CD8-positive, alpha-beta memory T cell (primary cell): ENCODE measurements at regions not wholly inside any gene's neighbourhood (a gene's known extent, or its start where the extent isn't known, plus 50 kb on each side); places are given as distances from the start of the nearest gene placed in this dataset.

Experiments used
- CTCF ChIA-PET: fragments of 350-600 bp; sonication (Branson Sonifier 250); formaldehyde crosslinking; loops from one replicate; lab custom pipeline; 2021; ENCODE audit warnings: antibody characterized with exemption; lab: Charles Lee
- POLR2A ChIA-PET: fragments of 350-600 bp; sonication (Branson Sonifier 250); formaldehyde crosslinking; loops from one replicate; lab custom pipeline; 2021; ENCODE audit warnings: antibody characterized with exemption; lab: Charles Lee
- DNase-seq, 5 donors: peaks; one replicate each; pipeline versions ENCODE4 v3.0.0 to v3.0.0-alpha.2; 2020 to 2022; ENCODE audit warnings: mixed read lengths in 1 of 5
- H3K27ac ChIP-seq: one replicate; pipeline ENCODE4 v1.7.0; 2013; ENCODE audit warnings: low read depth, mild to moderate bottlenecking, low read length, moderate library complexity
- H3K27me3 ChIP-seq: 2 replicates; pipeline ENCODE4 v1.7.0; 2013; ENCODE audit warnings: low read length, mild to moderate bottlenecking; ENCODE audit not compliant: insufficient read depth, poor library complexity, severe bottlenecking
- H3K36me3 ChIP-seq: 2 replicates; pipeline ENCODE4 v1.7.0; 2013; ENCODE audit warnings: mild to moderate bottlenecking, low read length, moderate library complexity; ENCODE audit not compliant: insufficient read depth
- H3K4me1 ChIP-seq: 2 replicates; pipeline ENCODE4 v1.7.0; 2013; ENCODE audit warnings: mild to moderate bottlenecking, low read length, moderate library complexity; ENCODE audit not compliant: insufficient read depth
- H3K4me3 ChIP-seq: 2 replicates; pipeline ENCODE4 v1.7.0; 2013; ENCODE audit warnings: mild to moderate bottlenecking, low read length
- H3K9me3 ChIP-seq: 2 replicates; pipeline ENCODE4 v1.7.0; 2013; ENCODE audit warnings: mild to moderate bottlenecking, low read length
- H3K27ac Mint-ChIP-seq, 8 donors: one replicate each; pipeline ENCODE4 v1.8.0; 2020 to 2021; ENCODE audit warnings: mixed read lengths in 8 of 8, mild to moderate bottlenecking in 6 of 8, inconsistent platforms in 3 of 8, moderate library complexity in 3 of 8
- H3K27me3 Mint-ChIP-seq, 2 donors: one replicate each; pipeline ENCODE4 v1.8.0; 2020 to 2021; ENCODE audit warnings: mixed read lengths in 2 of 2, mild to moderate bottlenecking in 1 of 2, moderate library complexity in 1 of 2
- H3K36me3 Mint-ChIP-seq, 3 donors: one replicate each; pipeline ENCODE4 v1.8.0; 2020 to 2021; ENCODE audit warnings: mixed read lengths in 3 of 3, inconsistent platforms in 1 of 3, mild to moderate bottlenecking in 1 of 3
- H3K4me1 Mint-ChIP-seq, 3 donors: one replicate each; pipeline ENCODE4 v1.8.0; 2020 to 2021; ENCODE audit warnings: mixed read lengths in 3 of 3, inconsistent platforms in 1 of 3, mild to moderate bottlenecking in 1 of 3
- H3K4me3 Mint-ChIP-seq, 7 donors: one replicate each; pipeline ENCODE4 v1.8.0; 2020 to 2021; ENCODE audit warnings: mixed read lengths in 7 of 7, mild to moderate bottlenecking in 6 of 7, moderate library complexity in 4 of 7, inconsistent platforms in 2 of 7
- H3K9me3 Mint-ChIP-seq, 5 donors: one replicate each; pipeline ENCODE4 v1.8.0; 2020 to 2022; ENCODE audit warnings: mixed read lengths in 5 of 5, mild to moderate bottlenecking in 3 of 5, moderate library complexity in 2 of 5, inconsistent platforms in 1 of 5

DNA sequence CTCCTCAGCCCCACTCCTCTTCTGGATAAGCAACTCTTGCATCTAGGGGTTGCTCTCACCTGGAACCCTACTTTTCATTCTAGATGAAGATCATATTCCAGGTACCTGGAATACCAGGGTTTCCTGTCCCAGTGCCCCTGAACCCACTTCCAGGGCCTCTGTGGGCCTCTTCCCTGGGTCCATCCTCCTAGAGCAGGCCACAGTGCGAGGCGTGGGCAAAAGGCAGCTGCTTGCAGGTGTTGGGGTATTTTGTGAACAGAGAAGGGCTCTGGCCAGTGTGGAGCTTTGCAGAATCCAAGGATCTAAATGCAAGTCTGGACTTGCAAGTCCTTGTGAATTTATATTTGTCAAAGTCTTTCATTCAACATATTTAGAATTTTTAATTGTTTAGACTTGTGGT, 240.4 kb upstream of the POU3F1 start:
- POLR2A ChIA-PET, result no interaction called here
- peaks cover 0 to 3% (median 0%) of the 10 kb centered on the region in 3 donors for H3K4me1 Mint-ChIP-seq
- no peaks in the 10 kb centered on the region for H3K36me3 Mint-ChIP-seq
- H3K4me3 Mint-ChIP-seq, result no peak overlapping the region
- no peaks in the 10 kb centered on the region for H3K9me3 ChIP-seq
- H3K9me3 Mint-ChIP-seq, result no peaks in the 10 kb centered on the region
- no peaks in the 10 kb centered on the region for H3K27me3 ChIP-seq
- H3K4me3 ChIP-seq, result no peak overlapping the region
- H3K4me1 ChIP-seq, result no peaks in the 10 kb centered on the region
- no peak for DNase-seq
- peaks cover 17 to 55% of the 10 kb centered on the region in 2 donors for H3K27me3 Mint-ChIP-seq
- H3K27ac ChIP-seq, result no peak overlapping the region
- no peaks in the 10 kb centered on the region for H3K36me3 ChIP-seq
- CTCF ChIA-PET, result no interaction called here
- H3K27ac Mint-ChIP-seq, result no peak overlapping the region

DNA sequence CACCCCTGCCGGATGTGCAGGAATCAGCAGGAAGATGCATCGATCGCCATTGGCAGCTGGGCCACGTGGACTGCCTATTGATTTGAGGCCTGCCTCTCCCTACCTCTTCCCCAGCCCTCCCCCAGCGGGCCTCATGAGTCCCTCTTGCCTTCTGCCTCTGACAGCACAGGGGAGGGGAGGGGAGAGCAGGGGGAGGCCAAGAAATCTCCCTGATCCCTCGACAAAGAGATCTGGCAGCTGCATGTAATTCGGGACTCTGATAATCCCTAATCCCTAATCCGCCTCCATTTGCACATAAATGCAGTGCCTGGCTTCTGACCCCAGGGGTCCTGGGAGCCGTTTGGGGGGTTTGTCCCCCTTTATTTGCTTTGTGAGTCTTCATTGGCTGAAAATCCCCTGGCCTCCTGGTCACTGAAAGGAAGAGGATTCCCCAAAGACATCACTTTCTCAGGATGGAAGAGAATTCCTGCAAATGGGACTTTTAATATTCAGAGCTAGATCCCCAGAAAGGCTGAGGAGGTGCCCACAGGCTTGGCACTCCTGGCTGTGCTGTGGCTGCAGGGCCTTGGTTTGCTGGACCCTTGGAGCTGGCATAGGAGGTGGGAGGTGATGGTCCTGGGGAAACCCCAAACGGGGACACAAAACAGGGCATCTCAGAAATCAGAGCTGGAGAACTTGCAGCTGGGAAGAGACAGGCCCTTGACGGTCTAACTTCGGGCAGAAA, 239.4 kb upstream of the POU3F1 start:
- Mint-ChIP-seq H3K36me3 (no peaks in the 10 kb centered on the region), H3K4me3 (no peak overlapping the region), H3K27ac (no peak overlapping the region), H3K27me3 (peaks cover 16 to 52% of the 10 kb centered on the region in 2 donors), H3K4me1 (no peaks in the 10 kb centered on the region), H3K9me3 (no peaks in the 10 kb centered on the region)
- H3K9me3 ChIP-seq, result no peaks in the 10 kb centered on the region
- no peak overlapping the region for H3K4me3 ChIP-seq
- no peaks in the 10 kb centered on the region for H3K4me1 ChIP-seq
- no peaks in the 10 kb centered on the region for H3K36me3 ChIP-seq
- H3K27me3 ChIP-seq, result no peaks in the 10 kb centered on the region
- no peak for DNase-seq
- ChIA-PET POLR2A (no interaction called here), CTCF (no interaction called here)
- H3K27ac ChIP-seq, result no peak overlapping the region

DNA sequence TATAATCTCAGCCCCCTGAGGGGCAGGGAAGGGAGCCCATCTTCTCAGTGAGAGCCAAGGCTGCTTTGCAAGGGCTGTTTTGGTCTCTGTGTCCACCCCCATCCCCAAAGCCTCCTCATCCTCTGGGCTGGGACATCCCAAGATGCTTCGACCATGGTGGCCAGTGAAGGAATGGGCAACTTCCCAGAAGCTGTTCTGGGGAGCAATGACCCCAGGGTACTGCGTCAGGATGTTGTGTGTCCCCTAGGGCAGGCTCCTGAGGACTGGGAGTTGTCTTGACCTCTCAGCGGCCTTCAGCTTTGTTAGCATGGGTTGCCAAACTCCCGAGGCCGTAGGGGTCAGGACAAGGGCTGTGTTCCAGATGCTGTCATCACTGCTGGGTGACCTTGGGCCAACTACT, 238.4 kb upstream of the POU3F1 start:
- H3K4me1 ChIP-seq, result no peaks in the 10 kb centered on the region
- H3K27me3 ChIP-seq, result no peaks in the 10 kb centered on the region
- ChIA-PET CTCF (no interaction called here), POLR2A (no interaction called here)
- no peaks in the 10 kb centered on the region for H3K4me1 Mint-ChIP-seq
- DNase-seq, result no peak
- no peaks in the 10 kb centered on the region for H3K36me3 Mint-ChIP-seq
- peaks cover 16 to 51% of the 10 kb centered on the region in 2 donors for H3K27me3 Mint-ChIP-seq
- H3K4me3 Mint-ChIP-seq, result no peak overlapping the region
- H3K9me3 ChIP-seq, result no peaks in the 10 kb centered on the region
- H3K27ac Mint-ChIP-seq, result no peak overlapping the region
- H3K9me3 Mint-ChIP-seq, result peaks cover 0 to 4% (median 2%) of the 10 kb centered on the region in 5 donors
- H3K36me3 ChIP-seq, result no peaks in the 10 kb centered on the region
- H3K27ac ChIP-seq, result no peak overlapping the region
- no peak overlapping the region for H3K4me3 ChIP-seq

DNA sequence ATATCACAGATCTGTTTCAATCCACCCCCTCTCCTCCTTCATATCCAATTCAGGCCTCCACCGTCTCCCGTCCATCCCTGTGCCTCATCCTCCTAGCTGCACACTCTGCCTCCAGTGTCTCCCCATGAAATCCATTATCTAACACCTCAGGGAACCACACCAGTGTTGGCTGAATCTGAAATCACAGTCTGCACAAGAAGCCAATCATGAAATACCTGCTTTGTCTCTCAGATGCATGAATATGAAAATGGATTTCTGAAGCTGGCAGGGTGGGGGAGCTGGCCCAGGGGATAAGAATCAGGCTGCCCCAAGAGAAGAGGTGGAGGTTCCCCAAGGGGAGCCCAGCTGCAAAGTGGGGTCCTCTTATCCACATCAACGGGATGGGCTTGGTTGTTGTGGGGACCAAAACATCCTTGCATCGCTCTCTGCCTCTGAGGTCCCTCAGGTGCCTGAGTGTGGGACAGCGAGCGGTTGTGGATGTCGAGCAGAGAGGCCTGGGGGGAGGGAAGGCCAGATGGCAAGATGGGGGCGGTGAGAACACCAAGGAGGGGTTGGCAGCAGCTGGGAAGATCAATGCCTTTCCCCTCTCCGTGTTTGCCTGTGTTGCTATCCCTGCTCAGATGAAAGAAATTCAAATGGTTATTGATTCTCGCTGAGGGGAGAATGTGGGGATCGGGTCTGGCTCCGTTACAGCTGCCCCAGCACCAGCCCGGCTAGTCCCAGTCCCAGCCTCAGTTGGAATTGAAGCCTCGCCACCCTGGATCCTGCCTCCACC, 237.3 kb upstream of the POU3F1 start:
- Histone ChIP-seq H3K27me3 (no peaks in the 10 kb centered on the region), H3K36me3 (no peaks in the 10 kb centered on the region), H3K9me3 (no peaks in the 10 kb centered on the region), H3K27ac (no peak overlapping the region), H3K4me1 (no peaks in the 10 kb centered on the region), H3K4me3 (no peak overlapping the region)
- peaks cover 18 to 49% of the 10 kb centered on the region in 2 donors for H3K27me3 Mint-ChIP-seq
- POLR2A ChIA-PET, result no interaction called here
- H3K4me3 Mint-ChIP-seq, result no peak overlapping the region
- DNase-seq, result no peak
- no peak overlapping the region for H3K27ac Mint-ChIP-seq
- CTCF ChIA-PET, result no interaction called here
- H3K4me1 Mint-ChIP-seq, result no peaks in the 10 kb centered on the region
- peaks cover 7 to 14% (median 10%) of the 10 kb centered on the region in 5 donors for H3K9me3 Mint-ChIP-seq
- H3K36me3 Mint-ChIP-seq, result no peaks in the 10 kb centered on the region

DNA sequence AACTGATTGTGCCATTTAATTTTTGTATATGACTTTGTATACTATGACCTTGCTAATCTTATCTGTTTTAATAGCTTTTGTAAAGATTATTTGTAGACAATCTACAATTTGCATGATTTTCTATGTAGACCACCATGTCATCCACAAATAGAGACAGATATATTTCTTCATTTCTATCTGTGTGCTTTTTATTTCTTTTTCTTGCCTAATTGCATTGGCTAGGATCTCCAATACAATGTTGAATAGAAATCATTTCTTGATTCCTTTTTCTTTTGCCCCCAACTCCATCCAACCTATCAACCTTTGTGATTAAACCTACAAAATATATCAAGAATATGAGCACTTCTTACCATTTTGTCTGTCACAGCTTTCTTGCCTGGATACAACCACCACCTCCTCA, 232.6 kb upstream of the POU3F1 start:
- Histone ChIP-seq H3K36me3 (no peaks in the 10 kb centered on the region), H3K4me1 (no peaks in the 10 kb centered on the region), H3K4me3 (no peak overlapping the region), H3K9me3 (no peaks in the 10 kb centered on the region), H3K27ac (no peak overlapping the region), H3K27me3 (no peaks in the 10 kb centered on the region)
- Mint-ChIP-seq H3K9me3 (peaks cover 11 to 25% (median 17%) of the 10 kb centered on the region in 5 donors), H3K36me3 (no peaks in the 10 kb centered on the region), H3K27me3 (peaks cover 17 to 50% of the 10 kb centered on the region in 2 donors), H3K4me1 (no peaks in the 10 kb centered on the region), H3K27ac (no peak overlapping the region), H3K4me3 (no peak overlapping the region)
- CTCF ChIA-PET, result no interaction called here
- POLR2A ChIA-PET, result no interaction called here
- no peak for DNase-seq

DNA sequence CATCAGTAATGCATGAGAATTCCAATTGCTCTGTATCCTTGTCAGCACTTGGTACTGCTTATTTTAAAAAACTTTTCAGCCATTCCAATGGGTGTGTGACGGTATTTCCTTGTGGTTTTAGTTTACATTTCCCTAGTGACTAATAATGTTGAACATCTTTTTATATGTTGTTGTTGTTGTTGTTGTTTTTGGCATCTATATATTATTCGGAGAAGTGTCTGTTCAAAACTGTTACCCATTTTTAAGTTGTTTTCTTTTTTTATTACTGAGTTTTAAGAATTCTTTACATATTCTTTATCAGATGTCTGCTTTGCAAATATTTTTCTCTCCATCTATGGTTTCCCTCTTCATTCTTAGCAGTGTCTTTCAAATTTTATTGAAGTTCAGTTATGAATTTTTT, 231.1 kb upstream of the POU3F1 start:
- H3K27ac Mint-ChIP-seq, result no peak overlapping the region
- H3K4me3 ChIP-seq, result no peak overlapping the region
- no peaks in the 10 kb centered on the region for H3K27me3 ChIP-seq
- H3K4me1 ChIP-seq, result no peaks in the 10 kb centered on the region
- CTCF ChIA-PET, result no interaction called here
- no peaks in the 10 kb centered on the region for H3K36me3 ChIP-seq
- peaks cover 17 to 52% of the 10 kb centered on the region in 2 donors for H3K27me3 Mint-ChIP-seq
- H3K36me3 Mint-ChIP-seq, result no peaks in the 10 kb centered on the region
- H3K9me3 ChIP-seq, result no peaks in the 10 kb centered on the region
- DNase-seq, result no peak
- H3K4me1 Mint-ChIP-seq, result no peaks in the 10 kb centered on the region
- POLR2A ChIA-PET, result no interaction called here
- H3K4me3 Mint-ChIP-seq, result no peak overlapping the region
- no peak overlapping the region for H3K27ac ChIP-seq
- H3K9me3 Mint-ChIP-seq, result peaks cover 11 to 25% (median 17%) of the 10 kb centered on the region in 5 donors

DNA sequence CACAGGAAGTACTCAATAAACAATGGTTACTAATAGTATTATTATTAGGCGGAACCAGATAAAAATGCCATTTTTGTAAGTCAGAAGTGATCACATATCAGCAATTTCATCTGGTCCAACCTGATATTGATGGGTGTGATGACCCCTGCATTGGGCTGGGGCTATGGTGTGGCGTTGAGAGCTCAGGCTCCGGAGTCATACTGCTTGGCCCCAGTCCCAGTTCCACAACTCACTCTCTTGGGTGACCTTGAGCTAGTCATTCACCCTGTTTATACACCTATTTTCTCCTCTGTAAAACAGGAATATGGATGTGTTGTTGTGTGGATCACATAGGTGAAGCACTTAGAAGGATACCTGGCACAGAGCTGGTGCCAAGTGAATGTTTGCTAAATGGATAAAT, 229.4 kb upstream of the POU3F1 start:
- Mint-ChIP-seq H3K4me3 (no peak overlapping the region), H3K9me3 (peaks cover 11 to 25% (median 17%) of the 10 kb centered on the region in 5 donors), H3K4me1 (no peaks in the 10 kb centered on the region), H3K27me3 (peaks cover 25 to 55% of the 10 kb centered on the region in 2 donors), H3K36me3 (no peaks in the 10 kb centered on the region), H3K27ac (no peak overlapping the region)
- DNase-seq, result no peak
- ChIA-PET CTCF (no interaction called here), POLR2A (no interaction called here)
- no peak overlapping the region for H3K27ac ChIP-seq
- H3K4me1 ChIP-seq, result no peaks in the 10 kb centered on the region
- H3K4me3 ChIP-seq, result no peak overlapping the region
- no peaks in the 10 kb centered on the region for H3K9me3 ChIP-seq
- no peaks in the 10 kb centered on the region for H3K36me3 ChIP-seq
- no peaks in the 10 kb centered on the region for H3K27me3 ChIP-seq

DNA sequence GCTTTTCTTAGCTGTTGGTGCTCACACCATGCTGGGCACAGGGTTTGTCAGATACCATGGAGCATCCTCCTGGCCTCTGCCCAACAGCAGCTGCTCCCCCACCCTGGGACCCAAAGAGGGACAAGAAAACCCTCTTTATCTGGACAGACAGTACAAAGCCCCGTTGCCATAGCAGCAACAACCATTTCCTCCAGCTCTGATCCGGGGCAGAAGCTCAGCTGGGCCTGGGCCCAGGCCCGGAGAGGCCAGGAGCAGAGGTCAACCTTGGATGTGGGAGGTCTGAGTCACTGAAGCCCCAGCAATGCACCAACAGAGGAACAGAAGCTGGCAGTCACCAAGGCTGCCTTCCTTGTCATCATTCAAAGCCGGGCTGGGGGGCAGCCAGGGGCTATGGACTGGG, 228.4 kb upstream of the POU3F1 start:
- ChIA-PET POLR2A (no interaction called here), CTCF (no interaction called here)
- Mint-ChIP-seq H3K4me1 (no peaks in the 10 kb centered on the region), H3K27ac (no peak overlapping the region), H3K4me3 (no peak overlapping the region), H3K27me3 (peaks cover 26 to 58% of the 10 kb centered on the region in 2 donors), H3K9me3 (peaks cover 11 to 23% (median 16%) of the 10 kb centered on the region in 5 donors), H3K36me3 (no peaks in the 10 kb centered on the region)
- DNase-seq, result no peak
- Histone ChIP-seq H3K36me3 (no peaks in the 10 kb centered on the region), H3K27ac (no peak overlapping the region), H3K4me3 (no peak overlapping the region), H3K27me3 (no peaks in the 10 kb centered on the region), H3K4me1 (no peaks in the 10 kb centered on the region), H3K9me3 (no peaks in the 10 kb centered on the region)
